HG03378 (cell line): ENCODE measurements at regions not wholly inside any gene's neighbourhood (a gene's known extent, or its start where the extent isn't known, plus 50 kb on each side); places are given as distances from the start of the nearest gene placed in this dataset.
"Not testable (repeated sequence)": the region's sequence is repeated elsewhere in the genome, so short reads cannot be mapped to it uniquely, and the experiment has no call there.

Experiments used
- ATAC-seq: cut with Tn5 transposase; IDR thresholded peaks from one replicate; pipeline ENCODE4 v1.9.1; 2021; ENCODE audit warnings: mild to moderate bottlenecking, moderate library complexity; ENCODE audit not compliant: unreplicated experiment

- no peak for ATAC-seq
Observed at GRCh38 chr7:81198766-81199165, 279.9 kb upstream of the SEMA3C start.

- no peak for ATAC-seq
Observed at GRCh38 chr7:81197266-81197665, 278.4 kb upstream of the SEMA3C start.

GRCh38 chr7:81195033-81195432 lies 276.2 kb upstream of the SEMA3C start:
- no peak for ATAC-seq

- no peak for ATAC-seq
Observed at GRCh38 chr7:81190997-81191768, 272.3 kb upstream of the SEMA3C start.

- no peak for ATAC-seq
Observed at GRCh38 chr7:81187753-81188152, 268.9 kb upstream of the SEMA3C start.

- ATAC-seq = no peak
Observed at GRCh38 chr7:81186691-81187090, 267.8 kb upstream of the SEMA3C start.

- no peak for ATAC-seq
Observed at GRCh38 chr7:81185072-81185471, 266.2 kb upstream of the SEMA3C start.

GRCh38 chr7:81183326-81183725 lies 264.5 kb upstream of the SEMA3C start:
- no peak for ATAC-seq

- ATAC-seq = not testable (repeated sequence)
Observed at GRCh38 chr7:81182056-81182455, 263.2 kb upstream of the SEMA3C start.

- ATAC-seq = no peak
Observed at GRCh38 chr7:81181066-81181465, 262.2 kb upstream of the SEMA3C start.

- no peak for ATAC-seq
Observed at GRCh38 chr7:81180573-81180972, 261.7 kb upstream of the SEMA3C start.

- ATAC-seq = no peak
Observed at GRCh38 chr7:81175275-81175940, 256.6 kb upstream of the SEMA3C start.

- no peak for ATAC-seq
Observed at GRCh38 chr7:81173766-81174281, 255.0 kb upstream of the SEMA3C start.

GRCh38 chr7:81170291-81170690 lies 251.4 kb upstream of the SEMA3C start:
- ATAC-seq = no peak

- no peak for ATAC-seq
Observed at GRCh38 chr7:81167934-81168333, 249.1 kb upstream of the SEMA3C start.

GRCh38 chr7:81165070-81165469 lies 246.2 kb upstream of the SEMA3C start:
- no peak for ATAC-seq

- ATAC-seq = no peak
Observed at GRCh38 chr7:81162771-81163525, 244.1 kb upstream of the SEMA3C start.

GRCh38 chr7:81162234-81162633 lies 243.4 kb upstream of the SEMA3C start:
- ATAC-seq = no peak

GRCh38 chr7:81161451-81162075 lies 242.7 kb upstream of the SEMA3C start:
- no peak for ATAC-seq

GRCh38 chr7:81159402-81159801 lies 240.6 kb upstream of the SEMA3C start:
- no peak for ATAC-seq

GRCh38 chr7:81158189-81158588 lies 239.3 kb upstream of the SEMA3C start:
- ATAC-seq = no peak
